LHCN-M2 (cell line): ENCODE measurements at regions not wholly inside any gene's neighbourhood (a gene's known extent, or its start where the extent isn't known, plus 50 kb on each side); places are given as distances from the start of the nearest gene placed in this dataset.

ENCODE experiments used
- DNase-seq: peaks from one replicate; pipeline ENCODE4 v3.0.0-alpha.2; 2012; ENCODE audit warnings: low read depth

DNA sequence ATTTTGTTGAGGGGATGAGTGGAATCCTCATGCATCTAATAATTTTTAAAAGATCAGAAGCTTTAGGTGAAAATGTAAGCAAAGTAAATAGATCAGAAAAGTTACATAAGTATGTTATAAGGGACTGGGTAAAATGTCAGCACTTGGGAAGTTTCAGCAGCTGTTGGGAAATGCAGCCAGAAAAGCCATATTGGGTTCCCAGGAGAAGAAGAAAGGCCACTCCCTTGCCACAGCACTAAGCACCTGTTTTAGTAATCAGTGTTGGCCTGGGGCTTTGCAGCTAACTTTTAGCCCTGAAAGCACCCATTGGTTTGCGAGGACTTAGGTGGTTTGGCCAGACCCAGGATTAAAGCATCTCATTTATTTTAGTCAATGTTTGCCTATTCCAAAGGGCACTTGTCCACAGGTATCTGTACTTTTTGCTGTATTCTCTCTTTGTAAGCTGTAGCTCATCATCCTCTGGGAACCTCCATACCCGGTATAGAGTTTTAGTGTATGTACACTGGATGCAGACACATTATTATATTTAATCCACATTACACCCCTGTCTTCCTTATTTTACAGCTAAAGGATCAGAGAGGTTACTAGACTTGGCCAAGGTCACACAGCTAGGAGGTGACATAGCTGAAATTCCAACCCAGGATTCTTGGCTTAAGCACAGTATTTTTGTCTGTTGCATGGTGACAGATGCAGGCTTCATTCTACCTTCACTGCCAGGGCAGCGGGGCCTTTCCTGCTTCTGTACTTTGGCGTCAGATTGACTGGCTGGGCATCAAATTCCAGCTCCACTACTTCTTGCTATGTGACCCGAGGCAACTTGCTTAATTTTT lies 127.7 kb upstream of the SESN3 start:
- DNase-seq = no peak

DNA sequence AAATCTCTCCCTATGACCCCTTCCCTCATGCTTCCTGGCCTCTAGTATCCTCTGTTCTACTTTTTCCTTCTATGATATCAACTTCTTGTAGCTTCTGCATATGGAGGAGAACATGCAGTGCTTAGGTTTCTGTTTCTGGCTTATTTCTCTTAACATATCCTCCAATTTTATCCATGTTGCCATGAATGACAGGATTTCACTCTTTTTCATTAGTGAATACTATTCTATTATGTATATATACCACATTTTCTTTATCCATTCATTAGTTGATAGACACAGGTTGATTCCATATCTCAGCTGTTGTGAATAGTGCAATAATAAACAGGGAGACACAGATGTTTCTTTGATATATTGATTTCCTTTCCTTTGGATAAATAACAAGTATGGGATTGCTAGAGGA lies 123.3 kb upstream of the SESN3 start:
- no peak for DNase-seq

DNA sequence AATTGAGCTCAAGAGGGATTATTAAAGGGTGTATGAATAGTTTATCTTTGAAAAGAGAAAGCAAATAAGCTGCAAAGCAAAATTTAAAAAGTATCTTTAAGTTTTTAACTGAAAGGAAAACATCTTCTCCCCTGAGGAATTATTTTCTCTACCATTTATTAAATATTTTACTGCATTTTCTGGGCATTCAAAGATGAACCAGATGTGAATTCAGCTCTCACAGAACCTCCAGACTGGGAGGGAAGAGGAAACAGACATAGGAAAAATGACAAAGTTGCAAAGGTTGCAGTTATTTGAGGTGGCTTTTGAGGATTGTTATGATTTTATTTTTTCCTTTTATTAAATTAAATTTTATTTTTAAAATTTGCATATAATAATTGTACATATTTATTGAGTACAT lies 122.7 kb upstream of the SESN3 start:
- no peak for DNase-seq

- DNase-seq = no peak
Observed at GRCh38 chr11:95352733-95353346, 121.8 kb upstream of the SESN3 start.

DNA sequence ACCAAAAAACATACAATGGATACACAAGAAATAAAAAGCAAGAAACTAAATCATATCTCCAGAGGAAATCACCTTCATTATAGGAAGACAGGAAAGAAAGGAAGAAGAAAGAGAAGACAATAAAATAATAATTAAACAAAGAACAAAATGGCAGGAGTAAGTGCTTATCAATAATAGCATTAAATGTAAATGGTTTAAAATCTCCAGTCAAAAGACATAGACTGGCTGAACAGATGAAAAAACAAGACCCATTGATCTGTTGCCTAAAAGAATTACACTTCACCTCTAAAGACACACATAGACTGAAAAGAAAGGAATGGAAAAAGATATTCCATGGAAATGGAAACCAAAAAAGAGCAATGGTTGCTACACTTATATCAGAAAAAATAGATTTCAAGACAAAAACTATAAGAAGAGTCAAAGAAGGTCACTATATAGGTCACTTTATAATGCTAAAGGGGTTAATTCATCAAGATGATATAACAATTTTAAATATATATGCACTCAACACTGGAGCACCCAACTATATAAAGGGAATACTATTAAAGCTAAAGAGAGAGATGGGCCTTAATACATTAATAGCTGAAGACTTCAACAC lies 118.4 kb upstream of the SESN3 start:
- no peak for DNase-seq

- DNase-seq = no peak
Observed at GRCh38 chr11:95346265-95346664, 115.3 kb upstream of the SESN3 start.

GRCh38 chr11:95345651-95346050 lies 114.6 kb upstream of the SESN3 start:
- no peak for DNase-seq

GRCh38 chr11:95344932-95345642 lies 114.1 kb upstream of the SESN3 start:
- DNase-seq = no peak

GRCh38 chr11:95341221-95341620 lies 110.2 kb upstream of the SESN3 start:
- peak; percentile 1 for DNase-seq

- no peak for DNase-seq
Observed at GRCh38 chr11:95339086-95339901, 108.3 kb upstream of the SESN3 start.

- DNase-seq = no peak
Observed at GRCh38 chr11:95338430-95338991, 107.5 kb upstream of the SESN3 start.

GRCh38 chr11:95337972-95338429 lies 107.0 kb upstream of the SESN3 start:
- DNase-seq = no peak

GRCh38 chr11:95337175-95337957 lies 106.4 kb upstream of the SESN3 start:
- no peak for DNase-seq

DNA sequence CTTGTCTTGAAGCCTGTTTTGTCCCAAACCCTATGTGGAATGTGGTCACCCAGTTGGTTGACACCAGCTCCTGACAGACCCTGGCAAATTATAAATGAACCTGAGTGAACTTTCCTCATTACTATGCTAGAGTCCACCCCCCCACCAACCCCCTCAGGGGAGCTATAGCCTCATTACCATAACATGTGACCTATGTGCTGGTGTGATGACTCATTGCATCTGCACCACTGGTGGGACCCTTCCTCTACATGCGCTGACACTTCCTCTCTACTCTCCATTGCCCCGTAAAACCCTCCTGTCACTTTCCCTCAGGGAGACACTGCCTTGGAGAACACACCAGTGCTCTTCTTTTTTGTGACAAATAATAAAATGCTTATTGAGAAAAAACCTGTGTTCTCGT lies 105.0 kb upstream of the SESN3 start:
- DNase-seq = no peak

DNA sequence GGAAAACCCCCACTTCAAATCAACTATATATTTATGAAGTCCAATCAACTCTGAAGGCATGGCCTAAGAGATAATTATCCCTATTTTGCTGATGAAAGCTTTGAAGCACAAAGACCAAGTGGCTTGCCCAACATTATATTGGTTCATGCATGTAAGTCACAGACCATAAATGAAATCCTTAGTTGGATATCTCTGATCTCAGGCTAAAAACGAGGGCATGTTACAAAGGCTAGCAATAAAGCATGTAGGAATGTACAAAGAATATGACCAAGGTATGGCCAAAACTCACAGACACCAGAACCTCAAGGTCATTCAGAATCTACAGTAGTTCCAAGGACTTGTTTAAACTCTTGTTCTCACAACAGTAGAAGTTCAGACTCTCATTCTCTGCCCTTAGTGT lies 100.2 kb upstream of the SESN3 start:
- no peak for DNase-seq

- DNase-seq = no peak
Observed at GRCh38 chr11:95330302-95330701, 99.3 kb upstream of the SESN3 start.

- no peak for DNase-seq
Observed at GRCh38 chr11:95327273-95327948, 96.4 kb upstream of the SESN3 start.

DNA sequence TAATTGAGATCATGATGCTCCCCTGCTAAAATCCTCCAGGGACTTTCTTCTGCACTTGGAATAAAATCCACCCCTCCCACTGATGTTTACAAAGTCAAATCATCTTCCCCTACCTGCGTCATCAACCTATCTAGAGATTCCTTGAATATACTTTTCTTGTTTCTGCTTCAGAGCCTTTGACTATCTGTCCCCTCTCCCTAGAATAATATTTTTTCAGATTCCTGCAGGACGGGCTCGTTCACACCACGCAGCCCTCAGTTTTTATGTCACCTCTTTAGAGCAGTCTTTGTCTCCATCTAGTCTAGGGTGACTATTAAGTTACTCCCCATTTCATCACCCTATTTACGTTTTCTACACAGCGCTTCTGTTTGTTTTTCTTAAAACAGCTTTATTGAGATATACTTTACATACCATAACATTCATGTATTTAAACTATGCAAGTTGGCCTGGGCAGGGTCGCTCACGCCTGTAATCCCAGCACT lies 94.8 kb upstream of the SESN3 start:
- no peak for DNase-seq

DNA sequence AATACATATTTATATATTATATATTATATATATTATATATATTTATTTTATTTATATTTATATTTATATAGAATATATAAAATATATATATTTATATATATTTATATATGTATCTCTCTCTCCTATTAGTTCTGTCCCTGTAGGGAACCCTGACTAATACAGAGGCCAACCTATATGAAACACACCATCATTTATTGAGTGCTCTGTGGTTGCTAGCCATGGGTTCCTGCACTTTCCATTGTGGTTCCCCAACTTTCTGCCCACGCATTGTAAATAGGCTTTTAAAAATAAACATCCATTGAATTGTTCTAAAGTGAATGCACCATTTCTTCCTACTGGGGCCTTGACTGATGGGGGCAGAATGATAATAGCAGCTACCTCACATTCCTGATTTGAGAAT lies 93.8 kb upstream of the SESN3 start:
- DNase-seq = no peak
